Progenitor cell of endocrine pancreas (in vitro differentiated cells): ENCODE measurements at regions not wholly inside any gene's neighbourhood (a gene's known extent, or its start where the extent isn't known, plus 50 kb on each side); places are given as distances from the start of the nearest gene placed in this dataset.

Source experiments
- DNase-seq: peaks from one replicate; pipeline ENCODE4 v3.0.0; 2021; ENCODE audit warnings: low spot score; ENCODE audit not compliant: unreplicated experiment
- H3K27ac Mint-ChIP-seq: 2 replicates; pipeline ENCODE4 v1.8.0; 2021; ENCODE audit warnings: mild to moderate bottlenecking, moderate library complexity, mixed read lengths
- H3K27me3 Mint-ChIP-seq: 2 replicates; pipeline ENCODE4 v1.8.0; 2021; ENCODE audit warnings: mixed read lengths
- H3K36me3 Mint-ChIP-seq: 2 replicates; pipeline ENCODE4 v1.8.0; 2022; ENCODE audit warnings: mixed read lengths; ENCODE audit not compliant: insufficient read depth
- H3K4me1 Mint-ChIP-seq: 2 replicates; pipeline ENCODE4 v1.8.0; 2021; ENCODE audit warnings: low read depth, mixed read lengths
- H3K4me3 Mint-ChIP-seq: 2 replicates; pipeline ENCODE4 v1.8.0; 2021; ENCODE audit warnings: low read depth, mild to moderate bottlenecking, moderate library complexity, mixed read lengths
- H3K9me3 Mint-ChIP-seq: 2 replicates; pipeline ENCODE4 v1.8.0; 2021; ENCODE audit warnings: low read depth, mixed read lengths
- CTCF ChIP-seq: fragments of 200-600 bp; sonication (generic); IDR thresholded peaks from one replicate; pipeline ENCODE4 v1.5.0; 2021; ENCODE audit warnings: antibody characterized with exemption, mild to moderate bottlenecking; ENCODE audit not compliant: unreplicated experiment

- Mint-ChIP-seq H3K4me1 (peaks cover 2% of the 10 kb centered on the region), H3K27ac (no peak overlapping the region), H3K9me3 (peaks cover 4% of the 10 kb centered on the region), H3K36me3 (no peaks in the 10 kb centered on the region), H3K4me3 (no peak overlapping the region), H3K27me3 (peaks cover 40% of the 10 kb centered on the region)
- no peak for DNase-seq
- TF ChIP-seq CTCF = no peak
Measured at GRCh38 chr6:5854899-5855298, 151.8 kb downstream of the NRN1 start.

DNA sequence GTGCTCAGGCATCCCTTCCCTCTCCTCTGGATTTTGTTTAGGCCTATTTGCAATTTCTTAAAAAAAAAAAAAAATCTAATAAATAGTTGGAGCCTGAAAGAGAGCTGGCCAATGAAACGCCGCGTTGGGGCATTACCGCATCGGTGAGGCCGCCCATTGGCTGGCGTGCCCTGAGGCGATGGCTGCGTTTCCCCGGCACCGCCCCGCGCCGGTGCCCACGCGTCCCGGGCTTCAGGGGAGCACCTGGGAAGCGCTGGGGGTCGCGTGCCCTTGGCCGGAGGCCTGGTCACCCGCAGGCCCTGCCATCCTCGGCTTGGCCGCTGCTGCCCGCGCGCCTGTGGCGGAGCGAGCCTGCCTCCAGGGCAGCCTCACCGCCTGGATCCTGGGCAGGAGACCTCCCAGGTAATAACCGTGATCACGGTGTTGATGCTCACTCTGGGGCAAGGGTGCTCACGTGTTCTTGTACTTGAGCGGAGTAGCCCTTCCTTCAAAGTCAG lies 155.4 kb downstream of the NRN1 start:
- peak; percentile 59 for DNase-seq
- Mint-ChIP-seq H3K27me3 (peaks cover 66% of the 10 kb centered on the region), H3K4me3 (peak overlapping the region; percentile 73), H3K4me1 (peaks cover 2% of the 10 kb centered on the region), H3K36me3 (no peaks in the 10 kb centered on the region), H3K27ac (peak overlapping the region; percentile 88), H3K9me3 (no peaks in the 10 kb centered on the region)
- TF ChIP-seq CTCF = no peak

DNA sequence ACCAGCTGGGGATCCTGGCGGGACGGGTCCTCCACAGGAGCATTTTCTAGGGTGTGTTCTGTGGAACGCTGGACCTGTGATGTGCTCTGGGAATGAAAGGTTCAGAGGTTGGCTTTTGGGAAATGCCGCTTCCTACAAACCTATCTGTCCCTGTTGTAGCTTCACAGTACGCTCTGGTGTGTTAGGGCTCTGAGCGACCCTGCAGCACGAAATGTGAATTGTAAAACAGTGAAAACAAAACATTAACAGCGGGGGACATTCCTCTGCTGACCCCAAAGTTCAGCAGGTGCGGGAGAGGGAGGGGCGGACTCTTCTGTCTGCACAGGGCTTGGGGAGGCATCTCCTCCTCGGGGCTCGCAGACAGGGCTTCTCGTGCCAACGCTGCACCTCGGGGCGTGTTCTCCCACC lies 155.9 kb downstream of the NRN1 start:
- peaks cover 63% of the 10 kb centered on the region for H3K27me3 Mint-ChIP-seq
- H3K9me3 Mint-ChIP-seq = no peaks in the 10 kb centered on the region
- no peak for TF ChIP-seq CTCF
- DNase-seq = no peak
- H3K27ac Mint-ChIP-seq = peak overlapping the region; percentile 88
- H3K4me1 Mint-ChIP-seq = peaks cover 2% of the 10 kb centered on the region
- peak overlapping the region; percentile 73 for H3K4me3 Mint-ChIP-seq
- no peaks in the 10 kb centered on the region for H3K36me3 Mint-ChIP-seq

GRCh38 chr6:5846889-5847288 lies 159.8 kb downstream of the NRN1 start:
- DNase-seq = no peak
- Mint-ChIP-seq H3K4me1 (peaks cover 2% of the 10 kb centered on the region), H3K27me3 (peaks cover 65% of the 10 kb centered on the region), H3K27ac (no peak overlapping the region), H3K9me3 (peaks cover 4% of the 10 kb centered on the region), H3K4me3 (no peak overlapping the region), H3K36me3 (no peaks in the 10 kb centered on the region)
- TF ChIP-seq CTCF = no peak

DNA sequence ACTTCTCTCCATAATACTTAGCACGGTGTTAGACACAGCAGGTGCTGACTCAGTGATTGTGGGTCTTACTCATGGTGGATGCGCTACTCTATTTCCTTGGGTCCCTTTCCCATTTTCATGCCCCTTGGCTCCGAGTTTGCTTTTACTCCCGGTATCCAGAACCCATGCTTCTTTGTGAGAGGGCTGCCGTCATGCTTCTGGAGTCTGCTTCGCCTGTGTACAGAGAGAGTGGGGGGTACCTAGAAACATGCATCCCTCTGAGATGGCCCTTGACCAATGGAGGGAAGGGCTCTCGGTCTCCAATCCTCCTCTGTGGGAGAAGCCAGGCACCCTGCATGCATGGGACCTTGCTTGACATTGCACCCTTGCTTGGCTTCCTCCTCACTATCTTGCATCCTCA lies 160.4 kb downstream of the NRN1 start:
- H3K9me3 Mint-ChIP-seq = peaks cover 4% of the 10 kb centered on the region
- H3K36me3 Mint-ChIP-seq = no peaks in the 10 kb centered on the region
- H3K4me3 Mint-ChIP-seq = no peak overlapping the region
- H3K4me1 Mint-ChIP-seq = peaks cover 2% of the 10 kb centered on the region
- no peak for DNase-seq
- no peak for TF ChIP-seq CTCF
- H3K27me3 Mint-ChIP-seq = peaks cover 63% of the 10 kb centered on the region
- no peak overlapping the region for H3K27ac Mint-ChIP-seq
